ENCODE measurements at regions not wholly inside any gene's neighbourhood (a gene's known extent, or its start where the extent isn't known, plus 50 kb on each side); places are given as distances from the start of the nearest gene placed in this dataset.

GRCh38 chr1:147077936-147078605 is 94.2 kb downstream of the PRKAB2 start:
- TF ChIP-seq, protein P1, sequence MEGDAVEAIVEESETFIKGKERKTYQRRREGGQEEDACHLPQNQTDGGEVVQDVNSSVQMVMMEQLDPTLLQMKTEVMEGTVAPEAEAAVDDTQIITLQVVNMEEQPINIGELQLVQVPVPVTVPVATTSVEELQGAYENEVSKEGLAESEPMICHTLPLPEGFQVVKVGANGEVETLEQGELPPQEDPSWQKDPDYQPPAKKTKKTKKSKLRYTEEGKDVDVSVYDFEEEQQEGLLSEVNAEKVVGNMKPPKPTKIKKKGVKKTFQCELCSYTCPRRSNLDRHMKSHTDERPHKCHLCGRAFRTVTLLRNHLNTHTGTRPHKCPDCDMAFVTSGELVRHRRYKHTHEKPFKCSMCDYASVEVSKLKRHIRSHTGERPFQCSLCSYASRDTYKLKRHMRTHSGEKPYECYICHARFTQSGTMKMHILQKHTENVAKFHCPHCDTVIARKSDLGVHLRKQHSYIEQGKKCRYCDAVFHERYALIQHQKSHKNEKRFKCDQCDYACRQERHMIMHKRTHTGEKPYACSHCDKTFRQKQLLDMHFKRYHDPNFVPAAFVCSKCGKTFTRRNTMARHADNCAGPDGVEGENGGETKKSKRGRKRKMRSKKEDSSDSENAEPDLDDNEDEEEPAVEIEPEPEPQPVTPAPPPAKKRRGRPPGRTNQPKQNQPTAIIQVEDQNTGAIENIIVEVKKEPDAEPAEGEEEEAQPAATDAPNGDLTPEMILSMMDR (IDR thresholded peaks at IDR 0.05; ENCODE audit: insufficient read depth, low read depth, low read length), result no peak
- DNase-seq (ENCODE audit: low read depth), result no peak
- no peak overlapping the region for H3K4me3 ChIP-seq (ENCODE audit: low read depth, low read length)

GRCh38 chr1:147077523-147077922 is 94.7 kb downstream of the PRKAB2 start:
- DNase-seq (ENCODE audit: low read depth), result no peak
- no peak overlapping the region for H3K4me3 ChIP-seq (ENCODE audit: low read depth, low read length)
- TF ChIP-seq, protein P1 (IDR thresholded peaks at IDR 0.05; ENCODE audit: insufficient read depth, low read depth, low read length), result no peak

- TF ChIP-seq, protein P1 (IDR thresholded peaks at IDR 0.05; ENCODE audit: insufficient read depth, low read depth, low read length), result no peak
- no peak overlapping the region for H3K4me3 ChIP-seq (ENCODE audit: low read depth, low read length)
- DNase-seq (ENCODE audit: low read depth), result no peak
Measured at GRCh38 chr1:147077081-147077480, 95.2 kb downstream of the PRKAB2 start.

- TF ChIP-seq, protein P1 (IDR thresholded peaks at IDR 0.05; ENCODE audit: insufficient read depth, low read depth, low read length), result no peak
- no peak overlapping the region for H3K4me3 ChIP-seq (ENCODE audit: low read depth, low read length)
- DNase-seq (ENCODE audit: low read depth), result no peak
Measured at GRCh38 chr1:147076442-147076841, 95.8 kb downstream of the PRKAB2 start.

GRCh38 chr1:147072482-147073432 is 99.5 kb downstream of the PRKAB2 start:
- TF ChIP-seq, protein P1 (IDR thresholded peaks at IDR 0.05; ENCODE audit: insufficient read depth, low read depth, low read length), result no peak
- DNase-seq (ENCODE audit: low read depth), result peak; percentile 4
- peak overlapping the region; percentile 23 for H3K4me3 ChIP-seq (ENCODE audit: low read depth, low read length)

GRCh38 chr1:147071142-147071541 is 101.1 kb downstream of the PRKAB2 start:
- no peak overlapping the region for H3K4me3 ChIP-seq (ENCODE audit: low read depth, low read length)
- DNase-seq (ENCODE audit: low read depth), result no peak
- TF ChIP-seq, protein P1 (IDR thresholded peaks at IDR 0.05; ENCODE audit: insufficient read depth, low read depth, low read length), result no peak

Data from fibroblast of villous mesenchyme (primary cell).